GM12864 (cell line): ENCODE measurements at regions not wholly inside any gene's neighbourhood (a gene's known extent, or its start where the extent isn't known, plus 50 kb on each side); places are given as distances from the start of the nearest gene placed in this dataset.

ENCODE experiments used
- DNase-seq: peaks from one replicate; pipeline ENCODE4 v3.0.0-alpha.2; 2011; ENCODE audit warnings: low read depth
- H3K4me3 ChIP-seq: 2 replicates; pipeline ENCODE4 v1.5.1; 2011; ENCODE audit warnings: mild to moderate bottlenecking, low read depth, low read length, control low read depth
- TF ChIP-seq, protein P1 (sequence below): IDR thresholded peaks from 2 replicates; pipeline ENCODE4 v1.5.1; 2011; ENCODE audit warnings: low read depth, mild to moderate bottlenecking, moderate library complexity, low read length, control low read depth, inconsistent platforms; ENCODE audit errors: missing control alignments

- TF ChIP-seq, protein P1, sequence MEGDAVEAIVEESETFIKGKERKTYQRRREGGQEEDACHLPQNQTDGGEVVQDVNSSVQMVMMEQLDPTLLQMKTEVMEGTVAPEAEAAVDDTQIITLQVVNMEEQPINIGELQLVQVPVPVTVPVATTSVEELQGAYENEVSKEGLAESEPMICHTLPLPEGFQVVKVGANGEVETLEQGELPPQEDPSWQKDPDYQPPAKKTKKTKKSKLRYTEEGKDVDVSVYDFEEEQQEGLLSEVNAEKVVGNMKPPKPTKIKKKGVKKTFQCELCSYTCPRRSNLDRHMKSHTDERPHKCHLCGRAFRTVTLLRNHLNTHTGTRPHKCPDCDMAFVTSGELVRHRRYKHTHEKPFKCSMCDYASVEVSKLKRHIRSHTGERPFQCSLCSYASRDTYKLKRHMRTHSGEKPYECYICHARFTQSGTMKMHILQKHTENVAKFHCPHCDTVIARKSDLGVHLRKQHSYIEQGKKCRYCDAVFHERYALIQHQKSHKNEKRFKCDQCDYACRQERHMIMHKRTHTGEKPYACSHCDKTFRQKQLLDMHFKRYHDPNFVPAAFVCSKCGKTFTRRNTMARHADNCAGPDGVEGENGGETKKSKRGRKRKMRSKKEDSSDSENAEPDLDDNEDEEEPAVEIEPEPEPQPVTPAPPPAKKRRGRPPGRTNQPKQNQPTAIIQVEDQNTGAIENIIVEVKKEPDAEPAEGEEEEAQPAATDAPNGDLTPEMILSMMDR, result no peak
- no peak overlapping the region for H3K4me3 ChIP-seq
- no peak for DNase-seq
Measured at GRCh38 chr1:80468356-80468755, 1332.4 kb upstream of the ADGRL2 start.

DNA sequence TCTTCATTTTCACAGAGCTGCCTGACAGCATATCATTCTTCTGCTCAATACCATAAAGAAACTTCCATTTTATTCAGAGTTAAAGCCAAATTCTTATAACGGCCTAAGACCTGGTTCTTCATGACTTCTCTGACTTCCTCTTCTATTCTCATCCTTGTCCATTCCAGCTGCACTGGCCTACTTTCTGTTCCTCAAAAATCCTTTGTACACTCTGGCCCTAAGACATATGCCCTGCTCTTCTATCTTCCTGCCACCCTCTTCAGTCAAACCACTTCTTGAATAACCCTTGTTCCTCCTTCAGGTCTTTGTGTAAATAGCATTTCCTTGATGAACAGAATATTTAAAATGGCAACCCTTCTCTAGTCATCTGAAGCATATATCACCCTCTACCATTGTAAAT lies 1338.7 kb upstream of the ADGRL2 start:
- no peak for DNase-seq
- H3K4me3 ChIP-seq, result no peak overlapping the region
- TF ChIP-seq, protein P1, result no peak

DNA sequence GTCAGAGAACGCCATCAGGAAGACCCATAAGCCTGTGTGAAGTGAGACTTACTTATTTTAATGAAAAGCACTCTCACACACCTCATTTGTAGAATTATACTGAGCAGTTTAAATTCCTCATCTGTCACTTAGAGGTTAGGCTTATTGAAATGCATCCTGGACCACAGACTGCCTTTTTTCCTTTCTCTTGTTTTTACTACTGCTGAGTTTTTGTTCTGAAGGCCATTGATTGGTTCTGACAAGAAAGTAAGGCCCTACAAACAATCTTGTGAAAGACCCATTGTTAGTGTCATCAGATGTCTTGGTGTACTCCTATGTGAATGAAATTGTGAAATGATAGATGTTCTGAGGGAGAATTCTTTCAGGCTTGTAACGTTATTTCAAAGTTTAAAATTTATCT lies 1343.3 kb upstream of the ADGRL2 start:
- no peak for DNase-seq
- TF ChIP-seq, protein P1, result no peak
- no peak overlapping the region for H3K4me3 ChIP-seq

GRCh38 chr1:80453775-80454174 lies 1347.0 kb upstream of the ADGRL2 start:
- TF ChIP-seq, protein P1, result no peak
- no peak overlapping the region for H3K4me3 ChIP-seq
- no peak for DNase-seq

- H3K4me3 ChIP-seq, result no peak overlapping the region
- DNase-seq, result no peak
Measured at GRCh38 chr1:80450711-80451110, 1350.0 kb upstream of the ADGRL2 start.

DNA sequence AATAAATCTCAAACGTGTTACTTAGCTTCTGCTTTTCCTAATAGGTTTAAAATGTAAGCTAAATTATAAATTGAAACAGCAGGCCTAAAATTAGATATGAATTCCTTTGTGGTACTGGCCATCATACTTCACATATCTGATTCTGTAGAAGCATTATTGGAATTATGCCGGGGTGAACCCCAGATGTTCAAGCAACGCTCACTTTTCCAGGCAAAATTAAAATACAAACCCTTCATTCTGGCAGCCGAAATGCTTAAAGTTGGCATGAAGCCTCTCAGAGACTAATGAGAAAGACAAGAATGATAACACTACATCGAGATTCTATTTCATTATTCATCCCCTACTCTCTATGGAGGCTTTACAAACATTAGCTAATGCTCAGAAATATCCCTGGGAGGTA lies 1352.7 kb upstream of the ADGRL2 start:
- H3K4me3 ChIP-seq, result no peak overlapping the region
- no peak for DNase-seq
- TF ChIP-seq, protein P1, result no peak

More at GRCh38 chr1:80450711-80451110, 1350.0 kb upstream of the ADGRL2 start:
- TF ChIP-seq, protein P1, result no peak

DNA sequence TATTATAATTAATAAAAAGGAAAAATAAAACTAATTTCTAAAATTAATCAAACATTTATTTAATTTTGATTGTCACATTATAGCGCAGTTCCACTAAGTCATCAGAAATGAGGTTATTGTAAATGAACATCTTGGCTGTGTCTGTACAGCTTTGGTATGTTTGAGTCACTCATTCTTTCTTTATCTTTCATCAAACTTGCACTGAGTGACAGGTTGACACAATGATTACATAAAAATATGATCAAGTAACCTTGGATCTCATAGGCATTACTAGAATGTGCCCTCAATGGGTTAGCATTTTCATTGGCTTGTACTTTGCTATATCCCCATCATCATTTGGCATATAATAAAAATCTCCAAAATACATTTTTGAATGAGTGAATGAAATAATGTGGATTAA lies 1353.2 kb upstream of the ADGRL2 start:
- TF ChIP-seq, protein P1, result no peak
- H3K4me3 ChIP-seq, result no peak overlapping the region
- DNase-seq, result no peak
